Activated CD4-positive, alpha-beta T cell treated with anti-CD3 and anti-CD28 coated beads, Interleukin-2, amount 10 ng/mL, durations not matched to agents 7 days and 5 days (primary cell): ENCODE measurements at regions not wholly inside any gene's neighbourhood (a gene's known extent, or its start where the extent isn't known, plus 50 kb on each side); places are given as distances from the start of the nearest gene placed in this dataset.

ENCODE experiments used
- CTCF ChIA-PET: fragments of 350-600 bp; sonication (Branson Sonifier 250); formaldehyde crosslinking; loops from one replicate; lab custom pipeline; 2021; ENCODE audit warnings: antibody characterized with exemption; lab: Charles Lee
- POLR2A ChIA-PET: fragments of 350-600 bp; sonication (Branson Sonifier 250); formaldehyde crosslinking; loops from one replicate; lab custom pipeline; 2021; ENCODE audit warnings: antibody characterized with exemption; lab: Charles Lee
- DNase-seq: peaks from one replicate; pipeline ENCODE4 v3.0.0-alpha.2; 2020
- H3K27ac Mint-ChIP-seq: one replicate; pipeline ENCODE4 v1.8.0; 2021; ENCODE audit warnings: mild to moderate bottlenecking, moderate library complexity, mixed read lengths
- H3K27me3 Mint-ChIP-seq: one replicate; pipeline ENCODE4 v1.8.0; 2021; ENCODE audit warnings: mixed read lengths
- H3K36me3 Mint-ChIP-seq: one replicate; pipeline ENCODE4 v1.8.0; 2021; ENCODE audit warnings: low read depth, mixed read lengths
- H3K4me1 Mint-ChIP-seq: one replicate; pipeline ENCODE4 v1.8.0; 2021; ENCODE audit warnings: mixed read lengths
- H3K4me3 Mint-ChIP-seq: one replicate; pipeline ENCODE4 v1.8.0; 2021; ENCODE audit warnings: mild to moderate bottlenecking, moderate library complexity, mixed read lengths
- H3K9me3 Mint-ChIP-seq: one replicate; pipeline ENCODE4 v1.8.0; 2021; ENCODE audit warnings: mixed read lengths

GRCh38 chr9:7901621-7902020, 102.0 kb upstream of the DMAC1 start:
- no peak for DNase-seq
- no peak overlapping the region for H3K4me3 Mint-ChIP-seq
- ChIA-PET POLR2A (no interaction called here), CTCF (no interaction called here)
- no peaks in the 10 kb centered on the region for H3K4me1 Mint-ChIP-seq
- H3K27ac Mint-ChIP-seq: no peak overlapping the region
- H3K27me3 Mint-ChIP-seq: no peaks in the 10 kb centered on the region
- H3K36me3 Mint-ChIP-seq: no peaks in the 10 kb centered on the region
- H3K9me3 Mint-ChIP-seq: no peaks in the 10 kb centered on the region

DNA sequence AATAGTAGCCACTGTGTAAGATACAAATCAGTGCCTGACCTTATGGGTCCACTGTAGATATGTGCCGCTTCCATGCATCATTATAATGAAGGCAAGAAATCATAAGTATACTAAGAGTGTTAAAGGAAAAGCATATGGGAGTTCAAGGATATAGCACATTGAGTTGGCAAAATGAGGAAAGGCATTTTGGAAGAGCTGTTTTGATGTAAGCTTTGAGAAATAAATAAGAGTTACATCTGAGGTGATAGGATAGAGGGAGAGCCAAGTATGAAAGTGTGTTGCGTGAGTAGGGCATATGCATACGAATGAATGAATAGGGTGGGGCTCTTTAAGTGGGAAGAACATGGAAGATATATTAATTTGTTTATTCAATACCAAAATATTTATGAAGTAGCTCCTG, 101.0 kb upstream of the DMAC1 start:
- DNase-seq: no peak
- ChIA-PET POLR2A (no interaction called here), CTCF (interaction anchor here (0.6 kb wide), 1 partner anchor 19 kb away, joined by 3 read pairs; no protein-coding TSS in a partner anchor)
- H3K4me1 Mint-ChIP-seq: no peaks in the 10 kb centered on the region
- H3K36me3 Mint-ChIP-seq: no peaks in the 10 kb centered on the region
- no peaks in the 10 kb centered on the region for H3K9me3 Mint-ChIP-seq
- H3K4me3 Mint-ChIP-seq: no peak overlapping the region
- H3K27ac Mint-ChIP-seq: no peak overlapping the region
- no peaks in the 10 kb centered on the region for H3K27me3 Mint-ChIP-seq

- no peaks in the 10 kb centered on the region for H3K4me1 Mint-ChIP-seq
- no peak overlapping the region for H3K4me3 Mint-ChIP-seq
- no peak overlapping the region for H3K27ac Mint-ChIP-seq
- POLR2A ChIA-PET: no interaction called here
- H3K36me3 Mint-ChIP-seq: no peaks in the 10 kb centered on the region
- DNase-seq: no peak
- CTCF ChIA-PET: no interaction called here
- H3K27me3 Mint-ChIP-seq: no peaks in the 10 kb centered on the region
- H3K9me3 Mint-ChIP-seq: no peaks in the 10 kb centered on the region
Measured at GRCh38 chr9:7899753-7900152, 100.2 kb upstream of the DMAC1 start.

DNA sequence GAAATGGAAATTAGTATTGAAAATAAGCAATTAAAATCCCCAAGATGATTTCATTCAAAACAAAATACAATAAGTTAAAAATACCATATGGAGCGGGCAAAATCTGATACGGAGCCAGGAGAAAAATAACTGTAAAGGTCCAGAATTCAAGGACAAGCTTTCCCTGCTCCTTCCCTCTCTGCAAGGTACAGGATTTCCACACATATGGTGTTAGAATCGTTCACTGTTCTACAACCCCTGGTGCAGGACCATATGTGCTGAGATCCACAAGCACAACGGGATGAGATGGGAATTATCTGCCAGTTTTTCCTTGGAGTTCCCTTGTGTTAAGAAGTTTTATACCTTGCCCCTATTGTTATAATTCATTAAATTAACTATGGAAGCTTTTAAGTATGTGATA, 94.7 kb upstream of the DMAC1 start:
- no peak for DNase-seq
- Mint-ChIP-seq H3K4me1 (no peaks in the 10 kb centered on the region), H3K36me3 (no peaks in the 10 kb centered on the region), H3K9me3 (peaks cover 2% of the 10 kb centered on the region), H3K4me3 (no peak overlapping the region), H3K27ac (no peak overlapping the region), H3K27me3 (no peaks in the 10 kb centered on the region)
- ChIA-PET CTCF (interaction anchor here (1.5 kb wide), 1 partner anchor 14 kb away, joined by 3 read pairs; no protein-coding TSS in a partner anchor), POLR2A (no interaction called here)

DNA sequence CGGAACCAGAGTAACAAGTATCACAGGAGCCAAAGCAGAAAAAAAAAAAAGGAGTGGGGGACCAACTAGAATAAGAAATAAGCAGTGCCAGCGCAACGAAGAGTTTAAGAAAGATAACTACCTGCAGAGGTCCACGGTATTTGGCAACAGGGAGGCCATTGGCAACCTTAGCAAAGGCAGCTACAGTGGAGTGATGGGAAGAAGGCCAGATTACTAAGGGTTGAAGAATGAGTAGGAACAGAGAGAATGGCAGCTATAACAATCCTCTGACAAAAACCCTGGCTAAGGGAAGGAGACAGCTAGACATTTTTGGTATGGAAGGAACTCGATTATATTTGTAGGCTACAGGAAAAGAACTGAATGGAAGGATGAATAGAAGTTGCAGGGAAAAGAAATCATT, 93.4 kb upstream of the DMAC1 start:
- ChIA-PET POLR2A (no interaction called here), CTCF (interaction anchor here (0.7 to 1.5 kb wide), 4 partner anchors 14 to 192 kb away, joined by 3 read pairs; no protein-coding TSS in a partner anchor)
- no peaks in the 10 kb centered on the region for H3K4me1 Mint-ChIP-seq
- H3K27me3 Mint-ChIP-seq: no peaks in the 10 kb centered on the region
- no peaks in the 10 kb centered on the region for H3K36me3 Mint-ChIP-seq
- no peak overlapping the region for H3K4me3 Mint-ChIP-seq
- H3K27ac Mint-ChIP-seq: no peak overlapping the region
- H3K9me3 Mint-ChIP-seq: peaks cover 4% of the 10 kb centered on the region
- DNase-seq: no peak

DNA sequence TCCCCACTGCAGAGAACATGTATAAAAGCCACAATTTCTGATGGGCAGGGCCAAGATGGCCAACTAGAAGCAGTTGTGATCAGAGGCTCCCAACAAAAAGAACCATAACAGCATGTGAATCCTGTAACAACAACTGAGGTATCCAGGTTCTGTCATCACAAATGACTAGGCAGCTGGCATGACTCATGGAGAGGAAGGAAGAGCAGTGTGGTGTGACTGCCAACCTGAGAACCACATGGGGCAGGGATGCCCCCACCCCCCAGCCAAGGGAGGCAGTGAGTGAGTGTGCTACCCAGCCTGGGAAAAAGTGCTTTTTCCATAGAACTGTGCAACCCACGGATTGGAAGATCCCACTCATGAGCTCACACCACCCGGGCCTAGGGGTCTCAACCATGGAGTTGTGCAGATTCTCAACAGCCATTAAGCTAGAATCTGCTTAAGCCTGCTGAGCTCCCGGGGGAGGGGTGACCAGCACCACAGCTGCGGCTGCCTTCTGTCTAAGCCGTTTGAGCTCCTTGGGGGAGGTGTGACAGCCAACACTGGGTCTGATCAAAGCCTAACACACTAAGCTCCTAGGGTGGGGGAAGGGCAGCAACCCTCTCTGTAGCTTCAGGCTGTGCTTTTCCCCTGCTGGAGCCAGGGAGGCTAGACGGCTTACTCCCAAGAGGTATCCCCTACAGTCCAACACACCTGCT, 80.1 kb upstream of the DMAC1 start:
- peaks cover 4% of the 10 kb centered on the region for H3K36me3 Mint-ChIP-seq
- no peaks in the 10 kb centered on the region for H3K27me3 Mint-ChIP-seq
- DNase-seq: peak; percentile 43
- ChIA-PET CTCF (interaction anchor here (1.1 kb wide), 1 partner anchor 14 kb away, joined by 3 read pairs; no protein-coding TSS in a partner anchor), POLR2A (no interaction called here)
- peak overlapping the region; percentile 70 for H3K27ac Mint-ChIP-seq
- H3K4me3 Mint-ChIP-seq: no peak overlapping the region
- peaks cover 29% of the 10 kb centered on the region for H3K9me3 Mint-ChIP-seq
- H3K4me1 Mint-ChIP-seq: peaks cover 16% of the 10 kb centered on the region

GRCh38 chr9:7871977-7872730, 72.6 kb upstream of the DMAC1 start:
- ChIA-PET CTCF (interaction anchor here (0.7 kb wide), 1 partner anchor 16 kb away, joined by 3 read pairs; no protein-coding TSS in a partner anchor), POLR2A (no interaction called here)
- no peak overlapping the region for H3K27ac Mint-ChIP-seq

DNA sequence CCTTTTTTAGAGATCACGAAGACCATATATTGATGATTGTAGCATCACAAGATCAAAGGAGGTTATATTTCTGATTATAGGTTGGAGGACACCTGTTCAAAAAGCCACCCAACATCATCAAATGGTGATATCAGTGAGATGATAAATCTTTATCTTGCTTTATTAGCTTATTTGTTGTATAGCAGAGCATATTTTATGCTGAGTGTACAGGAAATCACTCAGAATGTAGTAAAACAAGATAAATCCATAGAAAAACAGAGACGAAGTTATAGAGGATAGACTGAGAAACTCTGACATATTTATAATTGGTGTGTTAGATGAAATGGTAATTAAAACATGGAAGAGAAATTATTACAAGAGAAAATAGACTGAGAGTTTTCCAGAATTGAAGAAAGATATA, 69.8 kb upstream of the DMAC1 start:
- DNase-seq: no peak
- CTCF ChIA-PET: no interaction called here
- H3K27ac Mint-ChIP-seq: no peak overlapping the region

More at GRCh38 chr9:7871977-7872730, 72.6 kb upstream of the DMAC1 start:
- Mint-ChIP-seq H3K27me3 (no peaks in the 10 kb centered on the region), H3K9me3 (peaks cover 6% of the 10 kb centered on the region), H3K4me1 (peaks cover 8% of the 10 kb centered on the region), H3K4me3 (no peak overlapping the region), H3K36me3 (no peaks in the 10 kb centered on the region)
- no peak for DNase-seq

DNA sequence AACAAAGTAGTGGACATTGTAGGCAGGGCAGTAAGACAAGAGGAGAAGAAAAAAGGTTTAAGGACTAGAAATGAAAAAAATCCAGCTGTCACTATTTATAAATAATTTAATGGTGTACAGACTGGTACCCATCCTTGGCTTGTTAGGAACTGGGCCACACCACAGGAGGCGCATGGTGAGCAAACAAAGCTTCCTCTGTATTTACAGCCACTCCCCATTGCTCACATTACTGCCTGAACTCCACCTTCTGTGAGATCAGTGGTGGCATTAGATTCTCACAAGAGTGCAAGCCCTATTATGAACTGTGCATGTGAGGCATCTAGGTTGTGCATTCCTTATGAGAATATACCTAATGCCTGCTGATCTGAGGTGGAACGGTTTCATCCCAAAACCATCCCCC, 62.6 kb upstream of the DMAC1 start:
- no peaks in the 10 kb centered on the region for H3K36me3 Mint-ChIP-seq
- H3K4me3 Mint-ChIP-seq: no peak overlapping the region
- CTCF ChIA-PET: no interaction called here
- DNase-seq: no peak
- POLR2A ChIA-PET: no interaction called here
- no peaks in the 10 kb centered on the region for H3K9me3 Mint-ChIP-seq
- H3K27me3 Mint-ChIP-seq: no peaks in the 10 kb centered on the region
- no peaks in the 10 kb centered on the region for H3K4me1 Mint-ChIP-seq
- no peak overlapping the region for H3K27ac Mint-ChIP-seq

More for the DNA sequence above, 69.8 kb upstream of the DMAC1 start:
- Mint-ChIP-seq H3K9me3 (no peaks in the 10 kb centered on the region), H3K4me1 (peaks cover 8% of the 10 kb centered on the region), H3K36me3 (no peaks in the 10 kb centered on the region), H3K4me3 (no peak overlapping the region), H3K27me3 (no peaks in the 10 kb centered on the region)
- POLR2A ChIA-PET: no interaction called here

DNA sequence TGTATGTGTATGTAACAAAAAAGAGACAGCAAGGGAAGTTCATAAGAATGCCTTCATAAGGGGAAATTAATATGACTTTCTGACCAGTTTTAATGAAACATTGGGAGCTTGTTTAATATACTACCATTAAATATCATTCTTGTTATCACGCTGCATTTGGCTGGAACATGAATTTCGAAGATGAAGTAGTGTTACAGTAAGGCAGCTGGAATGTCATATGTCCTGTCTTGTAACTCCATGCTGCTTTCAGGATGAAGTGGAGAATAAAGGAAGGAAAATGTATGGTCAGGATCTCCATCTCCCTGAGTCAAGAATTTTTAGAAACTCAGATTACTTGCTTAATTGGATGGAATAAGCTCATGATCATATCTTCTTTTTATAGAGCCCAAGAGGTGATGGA, 61.5 kb upstream of the DMAC1 start:
- no peaks in the 10 kb centered on the region for H3K9me3 Mint-ChIP-seq
- no peaks in the 10 kb centered on the region for H3K4me1 Mint-ChIP-seq
- DNase-seq: no peak
- CTCF ChIA-PET: interaction anchor here (1.0 kb wide), 2 partner anchors 16 kb away, joined by 3 read pairs; no protein-coding TSS in a partner anchor
- POLR2A ChIA-PET: no interaction called here
- no peak overlapping the region for H3K27ac Mint-ChIP-seq
- H3K4me3 Mint-ChIP-seq: no peak overlapping the region
- H3K27me3 Mint-ChIP-seq: no peaks in the 10 kb centered on the region
- no peaks in the 10 kb centered on the region for H3K36me3 Mint-ChIP-seq

GRCh38 chr9:7860335-7860709, 60.7 kb upstream of the DMAC1 start:
- Mint-ChIP-seq H3K4me1 (no peaks in the 10 kb centered on the region), H3K36me3 (no peaks in the 10 kb centered on the region), H3K9me3 (no peaks in the 10 kb centered on the region), H3K27me3 (no peaks in the 10 kb centered on the region), H3K27ac (no peak overlapping the region), H3K4me3 (no peak overlapping the region)
- no peak for DNase-seq
- CTCF ChIA-PET: interaction anchor here (1.0 kb wide), 1 partner anchor 15 kb away, joined by 3 read pairs; no protein-coding TSS in a partner anchor
- POLR2A ChIA-PET: no interaction called here

GRCh38 chr9:7859701-7860334, 60.2 kb upstream of the DMAC1 start:
- CTCF ChIA-PET: no interaction called here
- Mint-ChIP-seq H3K4me1 (no peaks in the 10 kb centered on the region), H3K27me3 (no peaks in the 10 kb centered on the region), H3K27ac (no peak overlapping the region), H3K36me3 (no peaks in the 10 kb centered on the region), H3K4me3 (no peak overlapping the region), H3K9me3 (no peaks in the 10 kb centered on the region)
- POLR2A ChIA-PET: no interaction called here
- DNase-seq: no peak

GRCh38 chr9:7858166-7858565, 58.6 kb upstream of the DMAC1 start:
- CTCF ChIA-PET: no interaction called here
- POLR2A ChIA-PET: no interaction called here
- Mint-ChIP-seq H3K4me3 (no peak overlapping the region), H3K36me3 (no peaks in the 10 kb centered on the region), H3K27me3 (no peaks in the 10 kb centered on the region), H3K9me3 (no peaks in the 10 kb centered on the region), H3K4me1 (no peaks in the 10 kb centered on the region), H3K27ac (no peak overlapping the region)
- no peak for DNase-seq
